ENCODE measurements at regions not wholly inside any gene's neighbourhood (a gene's known extent, or its start where the extent isn't known, plus 50 kb on each side); places are given as distances from the start of the nearest gene placed in this dataset.

DNA sequence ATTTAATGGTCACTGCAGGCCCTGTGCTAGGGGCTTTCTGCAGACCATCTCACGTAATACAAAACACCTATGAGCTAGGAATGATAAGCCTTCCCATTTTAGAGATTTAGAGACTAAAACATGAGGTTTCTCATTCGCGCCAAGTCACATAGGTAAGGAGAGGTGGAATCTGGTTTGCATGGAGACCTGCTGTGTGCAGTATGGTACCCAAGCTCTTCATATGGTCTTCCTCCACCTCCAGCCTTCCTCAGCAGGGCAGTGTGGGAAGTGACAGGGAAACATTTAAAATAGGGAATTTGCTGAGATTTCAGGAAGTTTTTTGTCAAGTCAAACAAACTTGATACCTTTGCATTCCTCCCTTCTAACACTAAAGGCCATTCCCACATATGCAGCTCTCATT is 337.6 kb downstream of the IL20RB start:
- TF ChIP-seq CTCF (IDR thresholded peaks at IDR 0.05; ENCODE audit: low read depth, low read length) = no peak
- Histone ChIP-seq H3K9me3 (ENCODE audit: severe bottlenecking) (no peaks in the 10 kb centered on the region), H3K4me3 (ENCODE audit: low read depth, low read length) (no peak overlapping the region), H3K27me3 (ENCODE audit: insufficient read depth, low read depth, severe bottlenecking) (no peaks in the 10 kb centered on the region), H3K27ac (no peak overlapping the region), H3K36me3 (no peaks in the 10 kb centered on the region)
- DNase-seq = no peak

DNA sequence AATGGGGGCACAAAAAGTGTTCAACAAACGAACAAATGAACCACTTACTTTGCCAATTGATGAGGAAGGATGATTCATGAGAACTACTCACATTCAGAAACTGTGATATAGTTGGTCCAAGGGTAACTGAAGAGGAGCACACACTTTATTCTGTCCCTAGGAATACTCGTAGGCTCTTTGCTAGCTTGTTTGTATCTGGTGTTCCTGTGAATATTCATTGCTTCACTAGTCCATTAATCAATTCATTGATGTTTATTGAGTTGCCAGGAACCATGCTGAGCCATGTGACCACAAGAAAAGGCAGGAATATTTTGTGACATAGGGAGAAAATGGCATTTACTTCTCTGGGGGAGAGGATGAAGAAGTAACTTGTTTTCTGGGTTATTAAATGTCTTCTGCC is 338.3 kb downstream of the IL20RB start:
- Histone ChIP-seq H3K27me3 (ENCODE audit: insufficient read depth, low read depth, severe bottlenecking) (no peaks in the 10 kb centered on the region), H3K9me3 (ENCODE audit: severe bottlenecking) (no peaks in the 10 kb centered on the region), H3K27ac (no peak overlapping the region), H3K36me3 (no peaks in the 10 kb centered on the region), H3K4me3 (ENCODE audit: low read depth, low read length) (no peak overlapping the region)
- DNase-seq = no peak
- TF ChIP-seq CTCF (IDR thresholded peaks at IDR 0.05; ENCODE audit: low read depth, low read length) = no peak

GRCh38 chr3:137297770-137298169 is 340.0 kb downstream of the IL20RB start:
- TF ChIP-seq CTCF (IDR thresholded peaks at IDR 0.05; ENCODE audit: low read depth, low read length) = no peak
- Histone ChIP-seq H3K4me3 (ENCODE audit: low read depth, low read length) (no peak overlapping the region), H3K9me3 (ENCODE audit: severe bottlenecking) (no peaks in the 10 kb centered on the region), H3K27me3 (ENCODE audit: insufficient read depth, low read depth, severe bottlenecking) (no peaks in the 10 kb centered on the region), H3K36me3 (no peaks in the 10 kb centered on the region), H3K27ac (no peak overlapping the region)
- DNase-seq = peak; percentile 54

- no peaks in the 10 kb centered on the region for H3K27me3 ChIP-seq (ENCODE audit: insufficient read depth, low read depth, severe bottlenecking)
- no peak for TF ChIP-seq CTCF (IDR thresholded peaks at IDR 0.05; ENCODE audit: low read depth, low read length)
These were observed 342.9 kb downstream of the IL20RB start for GRCh38 chr3:137300703-137301102.

DNA sequence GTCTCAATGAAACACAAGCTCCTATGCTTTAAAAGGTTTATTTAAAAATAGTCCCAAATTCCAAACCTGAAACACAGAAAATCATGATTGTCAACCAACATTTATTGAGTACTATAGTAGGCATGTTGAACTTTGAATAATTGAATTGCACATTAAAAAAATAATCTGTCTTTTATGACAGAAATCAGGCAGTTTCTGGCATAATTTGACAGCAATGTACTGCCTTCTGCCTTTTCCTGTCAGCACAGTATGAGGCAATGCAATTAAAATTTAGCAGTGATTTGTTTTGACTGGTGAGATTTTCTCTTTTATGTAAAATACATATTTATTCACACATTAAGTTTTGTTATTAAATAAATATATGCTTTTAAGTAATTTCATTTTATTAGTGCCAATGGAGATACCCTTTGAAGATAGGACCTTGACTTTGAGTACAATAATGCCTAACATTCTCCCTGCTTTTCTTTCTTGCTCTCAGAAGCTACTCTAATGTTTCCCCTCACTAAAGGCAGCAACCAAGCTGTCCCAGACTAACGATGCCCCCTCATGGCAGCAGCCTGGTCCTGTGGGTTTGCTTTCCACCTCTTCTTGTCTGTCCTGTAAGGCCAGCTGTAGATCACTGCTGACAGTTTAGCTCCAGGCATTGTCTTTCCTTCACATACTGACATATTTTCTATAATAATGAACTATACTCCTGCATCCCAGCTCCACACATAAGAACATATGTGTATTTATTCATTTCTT is 346.7 kb downstream of the IL20RB start:
- Histone ChIP-seq H3K9me3 (ENCODE audit: severe bottlenecking) (no peaks in the 10 kb centered on the region), H3K4me3 (ENCODE audit: low read depth, low read length) (no peak overlapping the region), H3K27me3 (ENCODE audit: insufficient read depth, low read depth, severe bottlenecking) (no peaks in the 10 kb centered on the region), H3K27ac (no peak overlapping the region), H3K36me3 (no peaks in the 10 kb centered on the region)
- peak; percentile 64 for TF ChIP-seq CTCF (IDR thresholded peaks at IDR 0.05; ENCODE audit: low read depth, low read length)
- DNase-seq = peak; percentile 51

More at GRCh38 chr3:137300703-137301102, 342.9 kb downstream of the IL20RB start:
- Histone ChIP-seq H3K27ac (no peak overlapping the region), H3K36me3 (no peaks in the 10 kb centered on the region), H3K9me3 (ENCODE audit: severe bottlenecking) (no peaks in the 10 kb centered on the region), H3K4me3 (ENCODE audit: low read depth, low read length) (no peak overlapping the region)
- no peak for DNase-seq

- no peak overlapping the region for H3K27ac ChIP-seq
- no peaks in the 10 kb centered on the region for H3K36me3 ChIP-seq
- no peaks in the 10 kb centered on the region for H3K27me3 ChIP-seq (ENCODE audit: insufficient read depth, low read depth, severe bottlenecking)
- no peak for TF ChIP-seq CTCF (IDR thresholded peaks at IDR 0.05; ENCODE audit: low read depth, low read length)
- peaks cover 5% of the 10 kb centered on the region for H3K9me3 ChIP-seq (ENCODE audit: severe bottlenecking)
- H3K4me3 ChIP-seq (ENCODE audit: low read depth, low read length) = no peak overlapping the region
- DNase-seq = no peak
These were observed 366.3 kb downstream of the IL20RB start for GRCh38 chr3:137324114-137324513.
